ENCODE measurements at regions not wholly inside any gene's neighbourhood (a gene's known extent, or its start where the extent isn't known, plus 50 kb on each side); places are given as distances from the start of the nearest gene placed in this dataset.

DNA sequence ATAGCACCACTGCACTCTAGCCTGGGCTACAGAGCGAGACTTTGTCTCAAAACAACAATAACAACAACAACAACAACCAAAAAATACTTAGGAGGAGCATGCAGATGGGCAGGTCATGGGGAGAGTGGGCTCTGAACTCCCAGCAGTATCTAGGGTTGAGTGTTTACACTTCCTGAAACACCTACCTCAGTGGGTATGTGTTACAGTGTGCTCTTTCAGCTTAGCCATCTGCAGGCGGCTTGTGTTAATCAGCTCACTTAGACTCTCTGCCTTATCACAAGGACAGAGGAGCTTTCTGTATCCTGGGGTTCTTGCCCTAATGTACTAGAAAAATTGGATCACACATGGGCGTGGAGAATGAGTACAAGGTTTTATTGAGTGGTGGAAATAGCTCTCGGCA, 340.2 kb downstream of the KIF20B start:
- Histone ChIP-seq H3K36me3 (no peaks in the 10 kb centered on the region), H3K9me3 (no peaks in the 10 kb centered on the region), H3K27ac (no peak overlapping the region), H3K9ac (ENCODE audit: low read depth in 2 of 2, low read length in 2 of 2) (no peak overlapping the region), H3K4me3 (no peak overlapping the region), H3K27me3 (no peaks in the 10 kb centered on the region), H3K4me1 (no peaks in the 10 kb centered on the region)
- intact Hi-C loops (cut with DNase I): no loop called here
- no peak for DNase-seq
- TF ChIP-seq, protein P1, sequence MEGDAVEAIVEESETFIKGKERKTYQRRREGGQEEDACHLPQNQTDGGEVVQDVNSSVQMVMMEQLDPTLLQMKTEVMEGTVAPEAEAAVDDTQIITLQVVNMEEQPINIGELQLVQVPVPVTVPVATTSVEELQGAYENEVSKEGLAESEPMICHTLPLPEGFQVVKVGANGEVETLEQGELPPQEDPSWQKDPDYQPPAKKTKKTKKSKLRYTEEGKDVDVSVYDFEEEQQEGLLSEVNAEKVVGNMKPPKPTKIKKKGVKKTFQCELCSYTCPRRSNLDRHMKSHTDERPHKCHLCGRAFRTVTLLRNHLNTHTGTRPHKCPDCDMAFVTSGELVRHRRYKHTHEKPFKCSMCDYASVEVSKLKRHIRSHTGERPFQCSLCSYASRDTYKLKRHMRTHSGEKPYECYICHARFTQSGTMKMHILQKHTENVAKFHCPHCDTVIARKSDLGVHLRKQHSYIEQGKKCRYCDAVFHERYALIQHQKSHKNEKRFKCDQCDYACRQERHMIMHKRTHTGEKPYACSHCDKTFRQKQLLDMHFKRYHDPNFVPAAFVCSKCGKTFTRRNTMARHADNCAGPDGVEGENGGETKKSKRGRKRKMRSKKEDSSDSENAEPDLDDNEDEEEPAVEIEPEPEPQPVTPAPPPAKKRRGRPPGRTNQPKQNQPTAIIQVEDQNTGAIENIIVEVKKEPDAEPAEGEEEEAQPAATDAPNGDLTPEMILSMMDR (IDR thresholded peaks at IDR 0.05): no peak

DNA sequence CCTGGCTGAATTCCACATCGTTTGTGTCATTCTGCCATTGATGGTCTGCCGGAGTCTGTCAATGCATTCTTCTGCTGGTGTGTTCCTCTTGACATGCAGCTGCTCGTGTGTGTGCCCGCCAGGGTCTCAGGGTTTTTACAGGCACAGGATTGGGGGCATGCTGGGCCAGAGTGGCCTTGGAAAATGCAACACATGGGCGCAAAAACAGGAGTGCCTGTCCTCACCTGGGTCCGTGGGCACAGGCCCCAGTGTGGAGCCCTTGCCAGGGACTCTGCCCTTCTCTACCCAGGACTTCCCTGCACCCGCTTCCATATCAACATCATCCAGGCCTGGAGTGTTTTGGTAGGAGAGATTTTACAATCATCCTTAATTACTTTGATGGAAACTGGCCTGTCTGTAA, 340.7 kb downstream of the KIF20B start:
- no peaks in the 10 kb centered on the region for H3K36me3 ChIP-seq

DNA sequence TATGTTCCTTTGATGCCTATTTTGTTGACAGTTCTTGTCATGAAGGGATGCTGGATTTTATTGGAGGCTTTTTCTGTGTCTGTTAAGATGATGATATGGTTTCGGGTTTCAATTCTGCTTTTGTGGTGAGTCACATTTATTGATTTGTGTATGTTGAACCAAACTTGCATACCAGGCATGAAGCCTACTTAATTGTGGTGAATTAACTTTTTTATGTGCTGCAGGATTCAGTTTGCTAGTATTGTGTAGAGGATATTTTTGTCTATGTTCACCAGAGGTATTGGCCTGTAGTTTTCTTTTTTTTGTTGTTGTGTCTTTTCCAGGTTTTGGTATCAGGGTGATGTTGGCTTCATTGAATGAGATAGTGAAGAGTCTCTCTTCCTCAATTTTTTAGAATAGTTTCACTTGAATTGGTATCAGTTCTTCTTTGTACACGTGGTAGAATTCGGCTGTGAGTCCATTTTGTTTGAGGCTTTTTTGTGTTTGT, 345.9 kb downstream of the KIF20B start:
- Histone ChIP-seq H3K9me3 (no peaks in the 10 kb centered on the region), H3K4me1 (no peaks in the 10 kb centered on the region), H3K4me3 (no peak overlapping the region), H3K27me3 (no peaks in the 10 kb centered on the region), H3K9ac (ENCODE audit: low read depth in 2 of 2, low read length in 2 of 2) (no peak overlapping the region), H3K36me3 (no peaks in the 10 kb centered on the region), H3K27ac (no peak overlapping the region)
- TF ChIP-seq, protein P1 (IDR thresholded peaks at IDR 0.05): no peak
- intact Hi-C loops (cut with DNase I): no loop called here
- no peak for DNase-seq

More for the DNA sequence above, 340.7 kb downstream of the KIF20B start:
- TF ChIP-seq, protein P1 (IDR thresholded peaks at IDR 0.05): no peak
- no peaks in the 10 kb centered on the region for H3K4me1 ChIP-seq
- no peak overlapping the region for H3K27ac ChIP-seq
- no peak overlapping the region for H3K9ac ChIP-seq (ENCODE audit: low read depth in 2 of 2, low read length in 2 of 2)
- intact Hi-C loops (cut with DNase I): no loop called here
- H3K4me3 ChIP-seq: no peak overlapping the region
- no peaks in the 10 kb centered on the region for H3K27me3 ChIP-seq
- DNase-seq: no peak
- no peaks in the 10 kb centered on the region for H3K9me3 ChIP-seq

DNA sequence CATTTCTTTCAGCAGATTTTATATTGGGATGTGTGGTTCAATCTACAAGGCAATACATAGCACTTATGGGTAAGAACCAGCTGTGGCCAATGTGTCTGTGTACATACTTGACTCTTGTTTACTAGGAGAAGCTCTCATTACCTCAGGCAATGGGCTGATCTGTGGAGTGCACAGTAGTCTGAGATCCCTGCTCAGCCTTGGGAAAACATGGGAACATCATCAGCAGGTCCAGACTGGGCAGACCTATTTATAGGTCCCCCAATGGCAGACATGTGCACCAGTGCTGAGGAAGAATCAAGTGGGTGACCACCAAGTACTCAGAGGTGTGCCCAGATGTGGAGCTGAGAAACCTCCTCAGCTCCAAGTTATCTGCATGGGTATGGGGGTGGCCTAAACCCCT, 349.7 kb downstream of the KIF20B start:
- DNase-seq: no peak
- Histone ChIP-seq H3K9ac (ENCODE audit: low read depth in 2 of 2, low read length in 2 of 2) (no peak overlapping the region), H3K27me3 (no peaks in the 10 kb centered on the region), H3K27ac (no peak overlapping the region), H3K36me3 (no peaks in the 10 kb centered on the region), H3K4me3 (no peak overlapping the region), H3K9me3 (no peaks in the 10 kb centered on the region), H3K4me1 (no peaks in the 10 kb centered on the region)
- intact Hi-C loops (cut with DNase I): no loop called here
- TF ChIP-seq, protein P1 (IDR thresholded peaks at IDR 0.05): no peak

DNA sequence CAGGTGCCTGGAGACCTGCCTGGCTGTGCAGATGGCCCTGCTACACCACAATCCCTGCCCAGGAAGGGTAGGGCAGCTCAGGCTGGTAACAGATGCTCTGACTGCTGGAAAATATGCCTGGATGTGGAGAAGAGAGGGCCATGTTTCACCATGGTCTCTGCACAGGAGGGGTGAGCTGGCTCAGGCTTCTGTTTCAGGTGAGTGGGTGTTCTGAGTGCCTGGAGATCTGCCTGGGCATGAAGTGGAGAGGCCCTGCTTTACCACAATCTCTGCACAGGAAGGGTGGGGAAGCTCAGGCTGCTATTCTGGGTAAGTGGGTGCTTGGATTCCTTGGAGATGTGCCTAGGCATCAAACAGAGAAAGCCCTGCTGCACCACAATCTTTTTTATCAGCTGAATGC, 350.1 kb downstream of the KIF20B start:
- DNase-seq: no peak
- intact Hi-C loops (cut with DNase I): no loop called here
- no peak overlapping the region for H3K27ac ChIP-seq
- no peaks in the 10 kb centered on the region for H3K36me3 ChIP-seq
- no peaks in the 10 kb centered on the region for H3K4me1 ChIP-seq
- no peak overlapping the region for H3K9ac ChIP-seq (ENCODE audit: low read depth in 2 of 2, low read length in 2 of 2)
- H3K27me3 ChIP-seq: no peaks in the 10 kb centered on the region
- no peaks in the 10 kb centered on the region for H3K9me3 ChIP-seq
- TF ChIP-seq, protein P1 (IDR thresholded peaks at IDR 0.05): no peak
- H3K4me3 ChIP-seq: no peak overlapping the region

DNA sequence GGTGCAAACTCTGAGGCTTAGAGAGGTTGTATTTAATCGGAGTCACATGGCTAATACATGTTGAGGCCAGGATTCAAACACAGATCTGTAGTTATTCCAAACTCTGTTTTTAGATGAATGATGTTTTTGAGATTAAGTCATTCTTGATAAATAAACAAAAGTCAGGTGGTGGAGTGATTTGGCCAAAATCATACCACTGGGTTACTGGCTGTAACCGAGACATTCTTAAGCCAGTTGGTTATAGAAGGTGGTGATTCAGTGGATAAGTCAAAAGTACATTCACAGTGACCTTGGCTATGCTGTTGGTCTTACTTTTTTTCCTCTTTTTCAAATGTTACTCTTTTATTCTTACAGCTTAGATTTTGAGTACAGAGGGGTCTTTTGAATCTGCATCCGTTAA, 361.4 kb downstream of the KIF20B start:
- Histone ChIP-seq H3K27me3 (no peaks in the 10 kb centered on the region), H3K4me1 (no peaks in the 10 kb centered on the region), H3K27ac (no peak overlapping the region), H3K36me3 (no peaks in the 10 kb centered on the region), H3K9me3 (no peaks in the 10 kb centered on the region), H3K9ac (ENCODE audit: low read depth in 2 of 2, low read length in 2 of 2) (no peak overlapping the region), H3K4me3 (no peak overlapping the region)
- TF ChIP-seq, protein P1 (IDR thresholded peaks at IDR 0.05): no peak
- intact Hi-C loops (cut with DNase I): no loop called here
- DNase-seq: no peak
